IgD-negative memory B cell (primary cell): ENCODE measurements at regions not wholly inside any gene's neighbourhood (a gene's known extent, or its start where the extent isn't known, plus 50 kb on each side); places are given as distances from the start of the nearest gene placed in this dataset.

Source experiments
- H3K27ac Mint-ChIP-seq, 3 donors: one replicate each; pipeline ENCODE4 v1.8.0; 2020 to 2022; ENCODE audit warnings: mild to moderate bottlenecking in 3 of 3, mixed read lengths in 3 of 3, moderate library complexity in 1 of 3
- H3K27me3 Mint-ChIP-seq: one replicate; pipeline ENCODE4 v1.8.0; 2021; ENCODE audit warnings: mixed read lengths
- H3K36me3 Mint-ChIP-seq: one replicate; pipeline ENCODE4 v1.8.0; 2020; ENCODE audit warnings: mild to moderate bottlenecking, mixed read lengths
- H3K4me1 Mint-ChIP-seq, 3 donors: one replicate each; pipeline ENCODE4 v1.8.0; 2020 to 2022; ENCODE audit warnings: mixed read lengths in 3 of 3, mild to moderate bottlenecking in 1 of 3
- H3K4me3 Mint-ChIP-seq, 4 donors: one replicate each; pipeline ENCODE4 v1.8.0; 2020 to 2022; ENCODE audit warnings: mild to moderate bottlenecking in 4 of 4, mixed read lengths in 4 of 4, moderate library complexity in 3 of 4
- H3K9me3 Mint-ChIP-seq, 3 donors: one replicate each; pipeline ENCODE4 v1.8.0; 2020 to 2021; ENCODE audit warnings: mixed read lengths in 3 of 3, mild to moderate bottlenecking in 1 of 3

DNA sequence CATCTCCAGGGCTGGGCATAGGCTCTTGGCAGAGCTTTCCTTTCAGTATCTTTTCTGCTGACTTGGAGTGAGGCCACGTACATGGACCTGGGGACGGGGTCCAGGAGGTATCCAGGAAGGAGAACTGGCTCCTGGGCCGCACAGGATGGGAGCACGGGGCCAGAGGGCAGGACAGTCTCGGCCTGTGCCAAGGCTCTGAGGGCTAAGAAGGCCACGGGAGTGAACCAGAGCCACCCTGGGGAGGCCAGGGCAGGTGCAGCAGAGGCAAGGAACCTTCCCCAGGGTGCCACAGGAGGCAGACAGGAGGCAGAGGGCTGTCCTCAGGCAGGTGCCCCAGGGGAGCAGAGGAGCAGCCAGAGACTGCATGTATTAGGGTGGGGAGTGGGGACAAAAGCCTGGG lies 50.3 kb downstream of the PLXNA1 start:
- Mint-ChIP-seq H3K4me1 (no peaks in the 10 kb centered on the region), H3K27ac (no peak overlapping the region)

DNA sequence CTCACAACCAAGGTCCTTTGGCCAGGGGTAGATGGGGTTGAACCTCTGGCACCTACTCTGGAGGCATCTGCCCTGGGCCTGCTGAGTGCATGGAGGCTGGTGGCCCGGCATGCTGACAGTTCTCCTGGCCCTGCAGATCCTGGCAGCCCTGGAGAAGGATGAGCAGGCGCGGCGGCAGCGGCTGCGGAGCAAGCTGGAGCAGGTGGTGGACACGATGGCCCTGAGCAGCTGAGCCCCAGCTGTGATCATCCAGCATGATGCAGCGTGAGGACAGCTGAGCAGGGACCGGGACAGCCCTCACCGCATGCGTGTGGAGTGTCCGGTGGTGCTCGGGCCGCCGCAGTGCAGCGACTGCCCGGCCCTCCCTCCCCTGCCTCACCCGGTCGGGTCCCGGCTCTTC lies 50.9 kb downstream of the PLXNA1 start:
- H3K27ac Mint-ChIP-seq = no peak overlapping the region
- no peaks in the 10 kb centered on the region for H3K9me3 Mint-ChIP-seq

More for the DNA sequence above, 50.3 kb downstream of the PLXNA1 start:
- H3K27me3 Mint-ChIP-seq = no peaks in the 10 kb centered on the region
- no peaks in the 10 kb centered on the region for H3K9me3 Mint-ChIP-seq
- peaks cover 3% of the 10 kb centered on the region for H3K36me3 Mint-ChIP-seq
- H3K4me3 Mint-ChIP-seq = no peak overlapping the region

DNA sequence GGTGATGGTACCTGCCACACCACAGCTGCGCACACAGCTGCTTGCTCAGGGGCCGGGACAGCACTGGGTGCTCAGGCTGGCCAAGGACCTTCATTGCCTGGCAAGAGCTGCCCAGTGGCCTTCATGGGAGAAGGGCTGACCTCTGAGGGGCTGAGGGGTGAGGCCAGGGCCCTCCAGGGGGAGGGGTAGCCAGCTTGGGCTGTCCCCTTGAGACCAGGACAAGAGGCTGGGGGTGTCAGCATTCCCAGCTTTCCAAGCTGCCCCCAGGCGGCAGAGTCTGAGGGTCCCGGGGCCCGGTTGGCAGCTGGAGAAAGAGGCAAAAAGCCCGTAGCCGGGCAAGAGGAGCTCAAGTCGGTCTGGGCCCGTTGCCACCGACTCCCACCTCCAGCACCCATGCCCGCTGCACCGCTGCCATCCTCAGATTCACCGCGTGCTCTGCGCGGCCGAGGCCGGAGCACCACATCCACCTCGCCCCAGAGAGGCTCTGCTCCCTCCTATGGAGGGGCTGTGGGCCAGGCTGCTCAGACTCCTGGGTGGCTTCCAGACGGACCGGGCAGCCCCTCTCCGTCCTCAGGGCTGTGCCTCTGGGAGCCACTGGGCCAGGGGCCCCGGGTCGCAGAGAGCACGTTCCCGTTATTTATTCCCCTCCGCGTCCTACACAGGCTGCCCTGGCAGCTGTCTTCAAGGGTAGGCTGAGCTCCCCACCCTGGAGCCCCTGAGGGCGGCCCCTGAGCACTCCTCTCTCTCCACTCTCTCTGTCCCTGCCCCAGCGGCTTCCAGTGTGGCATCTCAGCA lies 51.5 kb downstream of the PLXNA1 start:
- H3K27me3 Mint-ChIP-seq = peaks cover 3% of the 10 kb centered on the region
- H3K27ac Mint-ChIP-seq = no peak overlapping the region
- H3K36me3 Mint-ChIP-seq = peaks cover 3% of the 10 kb centered on the region
- H3K9me3 Mint-ChIP-seq = no peaks in the 10 kb centered on the region
- H3K4me3 Mint-ChIP-seq = no peak overlapping the region
- no peaks in the 10 kb centered on the region for H3K4me1 Mint-ChIP-seq

More for the DNA sequence above, 50.9 kb downstream of the PLXNA1 start:
- H3K4me1 Mint-ChIP-seq = no peaks in the 10 kb centered on the region
- H3K27me3 Mint-ChIP-seq = no peaks in the 10 kb centered on the region
- peaks cover 3% of the 10 kb centered on the region for H3K36me3 Mint-ChIP-seq
- H3K4me3 Mint-ChIP-seq = no peak overlapping the region

DNA sequence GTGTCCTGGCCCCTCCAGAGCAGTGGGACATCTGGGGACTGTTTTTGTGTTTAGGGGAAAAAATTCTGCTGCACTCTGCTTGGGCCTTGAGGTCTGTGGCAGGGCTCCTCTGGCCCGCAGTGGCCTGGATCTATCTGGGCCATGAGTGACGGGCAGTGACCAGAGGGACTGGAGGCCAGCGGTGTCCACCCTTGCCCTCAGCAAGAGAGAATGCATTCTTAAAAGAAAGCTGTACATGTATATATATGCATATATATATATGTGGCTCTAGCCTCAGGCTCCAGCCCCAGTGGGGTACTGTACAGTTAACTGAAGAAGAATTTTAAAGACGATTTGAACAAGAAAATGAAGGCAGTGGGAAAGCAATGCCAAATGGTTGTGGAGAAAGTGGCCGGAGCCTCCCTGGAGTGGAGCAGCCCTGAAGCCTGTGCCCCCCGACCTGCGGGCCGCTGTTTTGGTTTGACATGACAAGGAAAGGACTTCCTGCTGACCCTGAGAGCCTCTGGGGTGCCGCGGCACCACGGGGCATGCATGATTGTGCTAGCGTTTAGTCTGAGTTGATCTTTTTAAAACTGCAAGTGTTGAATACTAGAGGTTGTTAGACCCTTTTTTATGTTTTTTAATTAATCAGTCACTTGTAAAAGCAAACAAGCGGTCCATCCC lies 52.2 kb downstream of the PLXNA1 start:
- Mint-ChIP-seq H3K27ac (no peak overlapping the region), H3K9me3 (no peaks in the 10 kb centered on the region), H3K4me1 (no peaks in the 10 kb centered on the region), H3K36me3 (peaks cover 3% of the 10 kb centered on the region), H3K4me3 (no peak overlapping the region), H3K27me3 (peaks cover 3% of the 10 kb centered on the region)

DNA sequence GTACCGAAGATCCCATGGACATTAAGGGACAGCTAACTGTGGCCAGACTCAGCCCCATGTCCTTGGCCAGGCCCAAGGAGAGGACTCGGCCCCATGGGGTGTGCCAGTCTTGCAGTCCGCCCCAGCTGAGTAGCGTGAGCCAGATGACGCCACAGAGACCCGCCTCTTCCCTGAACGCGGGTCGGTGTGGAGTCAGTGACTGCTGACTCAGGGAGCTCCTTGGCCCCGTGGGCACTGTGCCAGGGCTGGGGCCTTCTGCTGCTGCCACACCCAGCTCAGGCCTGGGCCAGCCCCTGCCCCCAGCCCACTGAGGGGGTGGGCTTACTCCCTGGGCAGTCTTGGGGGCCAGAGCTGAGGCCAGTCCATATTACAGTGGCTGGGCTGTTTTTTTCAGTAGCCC lies 52.8 kb downstream of the PLXNA1 start:
- H3K4me1 Mint-ChIP-seq = peaks cover 0 to under 1% (median 0%) of the 10 kb centered on the region in 3 donors
- no peak overlapping the region for H3K27ac Mint-ChIP-seq
- no peaks in the 10 kb centered on the region for H3K9me3 Mint-ChIP-seq
- H3K36me3 Mint-ChIP-seq = peaks cover 3% of the 10 kb centered on the region
- no peak overlapping the region for H3K4me3 Mint-ChIP-seq
- H3K27me3 Mint-ChIP-seq = peaks cover 8% of the 10 kb centered on the region

DNA sequence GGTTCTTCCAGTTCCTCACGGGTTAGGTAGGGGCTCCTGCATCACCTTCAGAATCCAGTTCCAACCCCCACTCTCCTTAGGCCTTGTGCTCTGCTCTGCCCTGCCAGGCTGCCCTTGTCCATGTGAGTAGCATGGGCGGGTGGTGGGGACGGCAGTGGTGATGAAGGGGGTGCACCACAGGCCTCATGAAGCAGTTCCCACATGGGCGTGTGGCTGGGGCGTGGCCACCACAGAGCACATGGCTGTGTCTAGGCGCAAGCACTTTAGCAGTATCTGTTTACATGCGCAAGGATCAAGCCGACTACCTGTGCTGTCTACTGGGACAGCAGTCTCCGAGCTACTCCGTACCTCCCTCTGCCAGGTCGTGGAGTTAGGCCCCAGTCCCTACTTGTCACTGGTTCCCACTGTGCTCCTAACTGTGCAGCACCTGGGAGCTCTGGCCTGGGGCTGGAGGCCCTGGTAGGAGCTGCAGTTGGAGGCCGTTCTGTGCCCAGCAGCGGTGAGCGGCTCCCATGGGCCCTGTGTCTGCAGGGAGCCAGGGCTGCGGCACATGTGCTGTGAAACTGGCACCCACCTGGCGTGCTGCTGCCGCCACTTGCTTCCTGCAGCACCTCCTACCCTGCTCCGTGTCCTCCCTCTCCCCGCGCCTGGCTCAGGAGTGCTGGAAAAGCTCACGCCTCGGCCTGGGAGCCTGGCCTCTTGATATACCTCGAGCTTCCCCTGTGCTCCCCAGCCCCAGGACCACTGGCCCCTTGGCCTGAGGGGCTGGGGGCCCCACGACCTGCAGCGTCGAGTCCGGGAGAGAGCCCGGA lies 53.5 kb downstream of the PLXNA1 start:
- Mint-ChIP-seq H3K4me1 (peaks cover 0 to 2% (median 0%) of the 10 kb centered on the region in 3 donors), H3K36me3 (peaks cover 1% of the 10 kb centered on the region), H3K27ac (no peak overlapping the region), H3K4me3 (no peak overlapping the region), H3K9me3 (no peaks in the 10 kb centered on the region), H3K27me3 (peaks cover 10% of the 10 kb centered on the region)

DNA sequence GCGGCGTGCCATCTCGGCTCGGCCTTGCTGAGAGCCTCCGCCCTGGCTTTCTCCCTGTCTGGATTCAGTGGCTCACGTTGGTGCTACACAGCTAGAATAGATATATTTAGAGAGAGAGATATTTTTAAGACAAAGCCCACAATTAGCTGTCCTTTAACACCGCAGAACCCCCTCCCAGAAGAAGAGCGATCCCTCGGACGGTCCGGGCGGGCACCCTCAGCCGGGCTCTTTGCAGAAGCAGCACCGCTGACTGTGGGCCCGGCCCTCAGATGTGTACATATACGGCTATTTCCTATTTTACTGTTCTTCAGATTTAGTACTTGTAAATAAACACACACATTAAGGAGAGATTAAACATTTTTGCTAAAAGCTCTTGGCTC lies 54.1 kb downstream of the PLXNA1 start:
- no peaks in the 10 kb centered on the region for H3K9me3 Mint-ChIP-seq
- H3K4me1 Mint-ChIP-seq = peaks cover 0 to 2% (median 0%) of the 10 kb centered on the region in 3 donors
- no peak overlapping the region for H3K27ac Mint-ChIP-seq
- H3K36me3 Mint-ChIP-seq = no peaks in the 10 kb centered on the region
- no peak overlapping the region for H3K4me3 Mint-ChIP-seq
- peaks cover 10% of the 10 kb centered on the region for H3K27me3 Mint-ChIP-seq

DNA sequence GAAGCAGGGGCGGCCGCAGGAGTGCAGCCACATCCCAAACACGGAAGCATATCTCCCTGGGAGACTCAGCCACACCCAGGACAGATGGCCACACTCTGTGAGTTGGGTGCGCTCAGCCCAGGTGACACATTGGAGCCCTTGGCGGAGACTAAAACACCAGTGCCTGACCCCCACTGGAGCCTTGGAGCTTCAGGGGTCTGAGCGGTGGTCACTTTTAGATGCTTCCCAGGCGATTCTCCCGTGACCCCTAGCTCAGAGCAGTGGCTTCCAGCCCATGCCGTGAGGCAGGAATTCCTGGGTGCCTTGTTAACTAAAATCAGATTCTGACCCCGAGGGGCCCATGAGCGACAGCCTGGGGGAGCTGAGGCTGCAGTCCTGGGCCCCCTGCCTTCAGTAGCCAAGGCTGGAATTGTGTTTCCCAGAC lies 54.5 kb downstream of the PLXNA1 start:
- peaks cover 11% of the 10 kb centered on the region for H3K27me3 Mint-ChIP-seq

DNA sequence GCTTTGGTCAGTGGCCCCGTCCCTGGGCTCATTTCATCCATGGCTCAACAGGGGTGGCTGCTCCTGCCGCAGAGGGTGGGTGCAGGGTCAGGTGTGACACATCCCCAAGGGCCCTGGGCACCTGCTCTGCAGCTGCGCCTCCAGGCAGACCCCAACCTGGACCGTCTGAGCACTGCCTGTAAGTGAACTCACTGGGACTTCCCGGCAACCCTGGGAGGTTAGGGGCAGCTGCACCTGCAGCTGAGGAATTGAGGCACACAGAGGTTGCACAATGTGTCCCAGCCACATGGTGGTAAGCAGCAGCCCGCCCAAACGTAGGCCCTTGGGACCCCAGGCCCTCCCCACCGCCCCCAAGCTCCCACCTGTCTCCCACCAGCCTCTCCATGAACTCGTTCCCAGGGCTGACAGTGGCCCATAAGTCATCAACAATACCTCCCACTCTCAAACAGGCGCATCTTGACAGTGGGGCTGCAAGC lies 55.1 kb downstream of the PLXNA1 start:
- Mint-ChIP-seq H3K4me3 (no peak overlapping the region), H3K9me3 (no peaks in the 10 kb centered on the region), H3K27ac (no peak overlapping the region)

More for the DNA sequence above, 54.5 kb downstream of the PLXNA1 start:
- Mint-ChIP-seq H3K4me3 (no peak overlapping the region), H3K4me1 (peaks cover 0 to 2% (median 0%) of the 10 kb centered on the region in 3 donors), H3K36me3 (no peaks in the 10 kb centered on the region), H3K9me3 (no peaks in the 10 kb centered on the region), H3K27ac (no peak overlapping the region)

DNA sequence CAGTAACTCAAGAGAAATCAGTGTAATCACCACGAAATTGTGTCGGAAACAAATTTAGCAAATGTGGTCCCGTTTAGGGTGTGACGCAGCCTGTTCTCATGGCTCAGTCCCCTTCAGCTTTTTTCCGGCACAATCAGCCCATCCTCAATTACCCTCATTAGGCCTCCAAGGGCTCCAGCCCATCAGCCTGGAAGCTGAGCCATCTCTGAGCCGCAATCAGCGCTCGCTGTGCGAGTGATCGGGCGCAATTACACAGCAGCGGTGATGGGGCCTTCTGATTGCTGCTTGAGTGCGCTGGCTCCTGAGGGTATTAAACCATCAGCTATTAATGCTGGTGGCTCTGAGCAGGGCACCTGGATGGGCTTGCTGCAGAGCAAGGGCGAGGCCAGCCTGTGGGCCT lies 55.6 kb downstream of the PLXNA1 start:
- H3K36me3 Mint-ChIP-seq = no peaks in the 10 kb centered on the region
- peaks cover 18% of the 10 kb centered on the region for H3K27me3 Mint-ChIP-seq
- H3K4me3 Mint-ChIP-seq = no peak overlapping the region
- H3K9me3 Mint-ChIP-seq = no peaks in the 10 kb centered on the region
- no peak overlapping the region for H3K27ac Mint-ChIP-seq
- peaks cover 0 to 2% (median 0%) of the 10 kb centered on the region in 3 donors for H3K4me1 Mint-ChIP-seq

More for the DNA sequence above, 55.1 kb downstream of the PLXNA1 start:
- H3K4me1 Mint-ChIP-seq = peaks cover 0 to 2% (median 0%) of the 10 kb centered on the region in 3 donors
- H3K36me3 Mint-ChIP-seq = no peaks in the 10 kb centered on the region
- peaks cover 14% of the 10 kb centered on the region for H3K27me3 Mint-ChIP-seq

DNA sequence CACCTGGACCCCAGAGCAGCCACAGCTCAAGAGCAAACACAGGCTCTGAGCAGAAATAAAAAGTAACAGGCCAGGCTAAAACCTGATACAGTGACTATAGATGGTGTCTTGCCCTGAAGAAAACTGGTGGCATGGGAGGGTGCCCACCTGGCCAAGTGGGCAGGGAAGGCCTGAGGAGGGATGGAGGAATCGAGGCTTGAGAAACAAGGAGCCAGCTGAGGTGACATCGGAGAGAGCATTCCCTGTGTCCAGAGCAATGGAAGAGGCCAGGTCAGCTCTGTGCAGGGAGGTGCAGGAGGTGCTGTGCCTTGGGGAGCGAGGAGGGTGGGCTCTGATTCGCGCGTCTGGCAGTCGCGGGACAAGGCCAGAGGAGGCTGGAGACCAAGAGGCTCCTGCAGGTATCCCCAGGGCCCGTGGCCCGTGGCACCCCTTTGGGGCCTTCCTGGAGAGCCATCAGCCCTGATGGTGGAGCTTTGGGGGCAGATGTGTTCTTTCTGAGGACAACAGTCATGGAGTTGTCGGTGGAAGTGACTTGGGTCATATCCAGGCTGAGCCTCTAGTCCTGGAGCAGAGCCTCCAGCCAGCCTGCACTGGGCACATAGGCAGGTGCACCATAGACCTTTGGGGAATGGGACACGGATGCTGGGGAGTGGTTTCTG lies 56.1 kb downstream of the PLXNA1 start:
- no peaks in the 10 kb centered on the region for H3K9me3 Mint-ChIP-seq
- no peak overlapping the region for H3K27ac Mint-ChIP-seq
- peaks cover 20% of the 10 kb centered on the region for H3K27me3 Mint-ChIP-seq
- no peaks in the 10 kb centered on the region for H3K36me3 Mint-ChIP-seq
- H3K4me3 Mint-ChIP-seq = no peak overlapping the region
- peaks cover 0 to 2% (median 0%) of the 10 kb centered on the region in 3 donors for H3K4me1 Mint-ChIP-seq

DNA sequence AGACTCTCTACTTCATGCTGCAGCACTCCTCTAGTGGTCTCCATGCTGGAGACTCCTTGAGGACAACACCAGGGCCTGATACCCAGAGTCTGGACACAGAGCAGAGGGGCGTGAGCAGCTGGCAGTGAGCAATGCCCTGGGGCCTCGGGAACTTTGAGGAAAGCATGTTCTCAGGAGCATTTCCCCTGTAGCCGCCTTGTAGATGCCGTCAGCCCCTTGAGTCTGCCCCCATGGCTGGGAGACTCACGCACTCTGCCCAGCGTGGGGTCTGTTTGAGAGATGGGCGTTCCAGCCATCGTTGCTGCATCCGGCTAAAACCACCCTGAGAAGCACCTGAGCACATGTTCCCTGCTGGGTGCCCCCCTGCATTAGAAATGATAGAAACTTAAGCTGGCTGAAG lies 56.8 kb downstream of the PLXNA1 start:
- H3K27ac Mint-ChIP-seq = no peak overlapping the region
- H3K4me1 Mint-ChIP-seq = peaks cover 0 to 2% (median 0%) of the 10 kb centered on the region in 3 donors
- H3K9me3 Mint-ChIP-seq = no peaks in the 10 kb centered on the region
- no peaks in the 10 kb centered on the region for H3K36me3 Mint-ChIP-seq
- H3K27me3 Mint-ChIP-seq = peaks cover 20% of the 10 kb centered on the region
- H3K4me3 Mint-ChIP-seq = no peak overlapping the region

DNA sequence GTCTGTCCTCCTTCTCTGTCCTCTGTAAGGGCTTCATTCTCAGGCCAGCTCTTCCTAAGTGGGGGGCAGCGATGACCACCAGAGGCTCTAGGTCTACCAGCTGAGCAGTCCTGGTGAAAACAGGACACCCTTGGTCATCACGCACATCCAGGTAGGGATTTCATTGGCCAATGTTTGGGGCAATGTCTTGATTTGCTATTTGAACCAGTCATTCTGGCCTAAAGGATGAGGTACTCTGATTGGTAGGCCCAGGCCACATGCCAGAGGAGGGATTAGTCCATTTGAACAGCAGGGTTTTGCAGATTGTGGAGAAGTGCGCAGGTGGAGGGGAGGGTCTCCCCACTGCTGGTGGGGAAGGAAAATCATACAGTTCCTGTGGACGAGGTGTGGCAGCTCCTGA lies 57.3 kb downstream of the PLXNA1 start:
- peaks cover 0 to 2% (median 0%) of the 10 kb centered on the region in 3 donors for H3K4me1 Mint-ChIP-seq
- peak overlapping the region in 1 of 4 donors; percentile 55 for H3K4me3 Mint-ChIP-seq
- H3K27ac Mint-ChIP-seq = no peak overlapping the region
- no peaks in the 10 kb centered on the region for H3K36me3 Mint-ChIP-seq
- no peaks in the 10 kb centered on the region for H3K9me3 Mint-ChIP-seq
- H3K27me3 Mint-ChIP-seq = peaks cover 20% of the 10 kb centered on the region

DNA sequence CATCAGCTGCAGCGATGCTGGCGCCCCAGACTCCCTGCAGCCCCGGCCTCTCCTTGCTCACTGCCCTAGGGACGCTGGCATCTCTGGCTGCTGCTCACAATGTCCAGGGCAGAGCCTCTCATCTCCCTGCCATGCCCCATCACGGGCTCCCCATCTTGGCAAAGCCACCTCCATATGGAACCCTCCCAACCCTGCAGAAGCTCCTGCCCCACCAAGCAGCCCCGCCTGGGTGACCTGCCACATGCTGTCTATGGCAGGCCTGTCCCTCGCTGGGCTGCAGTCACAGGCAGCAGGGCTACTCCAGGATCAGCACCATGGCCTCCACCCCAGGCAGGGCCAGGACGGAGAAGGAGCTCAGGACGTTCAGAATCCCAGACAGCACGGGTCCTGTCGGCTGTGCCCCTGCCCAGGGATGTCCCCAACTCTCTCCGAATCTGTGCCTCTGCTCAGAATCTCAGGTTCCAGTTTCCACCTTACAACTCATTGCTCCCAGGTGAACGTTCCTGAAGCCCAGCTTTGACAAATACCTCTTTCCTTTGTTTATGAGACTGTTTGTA lies 58.4 kb downstream of the PLXNA1 start:
- Mint-ChIP-seq H3K27me3 (peaks cover 20% of the 10 kb centered on the region), H3K9me3 (no peaks in the 10 kb centered on the region), H3K27ac (no peak overlapping the region), H3K36me3 (no peaks in the 10 kb centered on the region), H3K4me3 (no peak overlapping the region), H3K4me1 (peaks cover 0 to 2% (median 0%) of the 10 kb centered on the region in 3 donors)
